CD4-positive, alpha-beta T cell treated with Interleukin-10 for 1 hour (primary cell): ENCODE measurements at regions not wholly inside any gene's neighbourhood (a gene's known extent, or its start where the extent isn't known, plus 50 kb on each side); places are given as distances from the start of the nearest gene placed in this dataset.

ENCODE experiments used
- DNase-seq: peaks from one replicate; pipeline ENCODE4 v3.0.0-alpha.2; 2020

DNA sequence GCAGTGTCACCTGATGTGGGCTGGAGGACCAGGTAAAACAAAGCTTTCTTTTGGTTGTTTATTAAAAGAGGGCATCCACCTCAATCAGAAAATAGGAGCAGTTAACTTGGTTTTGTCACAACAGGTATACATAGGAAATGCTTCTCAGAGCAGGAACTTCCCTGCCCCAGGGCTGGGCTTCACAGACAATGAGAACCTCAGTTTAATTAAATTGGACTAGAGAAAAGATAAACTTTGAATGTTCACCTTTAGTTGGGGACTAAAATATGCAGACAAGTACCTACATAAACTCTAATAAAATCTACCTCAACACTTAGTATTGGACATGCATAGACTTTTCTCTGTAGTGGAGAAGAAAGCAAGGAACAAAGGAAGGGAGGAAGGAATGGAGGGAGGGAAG, 392.0 kb downstream of the ENC1 start:
- DNase-seq, result no peak

DNA sequence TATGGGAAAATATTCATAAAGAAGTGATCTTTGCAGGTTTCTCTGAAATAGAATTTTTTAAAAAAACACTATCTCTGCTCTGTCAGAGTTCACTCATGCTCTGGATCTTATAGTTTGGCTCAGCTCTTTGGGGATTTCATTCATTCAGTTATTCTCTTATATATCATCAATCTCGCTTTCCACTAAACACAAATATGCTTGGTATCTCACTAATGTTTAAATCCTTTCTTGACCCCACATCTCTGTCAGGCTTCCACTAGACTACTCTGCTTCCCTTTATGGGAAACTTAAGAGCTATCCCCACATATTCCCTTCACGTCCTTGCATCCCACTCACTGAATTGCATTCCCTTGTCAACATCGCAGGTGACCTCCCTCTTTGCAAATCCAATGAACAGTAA, 396.1 kb downstream of the ENC1 start:
- no peak for DNase-seq

DNA sequence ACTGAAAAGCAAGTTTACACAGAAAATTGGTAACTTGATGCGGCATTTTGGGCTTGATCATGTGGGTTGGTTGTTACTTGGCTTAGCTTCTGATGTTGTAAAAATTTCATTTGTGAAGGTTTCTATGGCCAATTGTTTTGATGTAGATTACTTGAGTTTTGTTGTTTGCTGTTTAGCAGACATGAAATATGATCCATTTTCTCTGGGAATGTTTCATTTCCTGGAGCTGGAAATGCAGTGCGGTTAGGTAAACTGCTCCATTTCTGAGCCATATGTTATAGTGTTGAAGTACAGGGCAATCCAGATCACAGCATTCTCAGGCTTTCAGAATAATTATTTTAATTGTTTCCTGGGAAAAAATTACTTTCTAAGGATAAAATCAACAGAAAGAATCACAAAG, 396.9 kb downstream of the ENC1 start:
- no peak for DNase-seq

DNA sequence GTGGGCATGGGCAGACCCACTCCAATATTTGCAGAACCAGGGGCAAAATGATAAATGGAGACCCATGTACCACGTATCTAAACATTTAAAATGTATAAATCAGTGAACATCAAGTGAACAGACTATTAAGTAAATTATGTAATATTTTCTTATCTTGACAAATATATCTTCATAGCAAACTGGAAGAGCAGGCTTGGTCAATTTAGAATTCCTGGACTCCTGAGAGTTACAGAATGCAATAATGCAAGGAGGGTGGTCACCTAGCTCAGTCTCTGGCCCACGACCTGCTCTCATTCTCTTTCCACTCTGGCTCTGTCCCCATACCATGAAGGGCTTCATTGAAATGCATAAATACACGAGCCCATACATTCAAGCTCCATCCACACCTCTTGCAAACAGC, 398.0 kb downstream of the ENC1 start:
- no peak for DNase-seq

DNA sequence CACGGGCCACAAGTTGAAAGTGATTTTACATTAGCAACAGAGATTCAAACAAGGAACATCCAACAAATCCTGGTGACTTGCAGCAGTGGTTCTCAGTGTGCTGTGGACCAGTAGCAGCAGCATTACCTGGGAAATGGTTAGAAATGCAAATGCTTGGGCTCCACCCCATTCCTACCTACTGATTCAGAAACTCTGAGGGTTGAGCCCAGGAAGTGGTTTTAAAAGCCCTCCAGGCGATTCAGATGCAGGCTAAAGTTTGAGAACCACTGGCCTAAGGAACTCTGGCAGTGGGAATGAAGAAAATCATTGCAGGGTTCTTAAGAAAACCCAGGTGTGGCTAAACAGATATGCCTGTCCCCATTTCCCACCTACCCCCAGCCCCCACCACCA, 398.8 kb downstream of the ENC1 start:
- DNase-seq, result no peak

DNA sequence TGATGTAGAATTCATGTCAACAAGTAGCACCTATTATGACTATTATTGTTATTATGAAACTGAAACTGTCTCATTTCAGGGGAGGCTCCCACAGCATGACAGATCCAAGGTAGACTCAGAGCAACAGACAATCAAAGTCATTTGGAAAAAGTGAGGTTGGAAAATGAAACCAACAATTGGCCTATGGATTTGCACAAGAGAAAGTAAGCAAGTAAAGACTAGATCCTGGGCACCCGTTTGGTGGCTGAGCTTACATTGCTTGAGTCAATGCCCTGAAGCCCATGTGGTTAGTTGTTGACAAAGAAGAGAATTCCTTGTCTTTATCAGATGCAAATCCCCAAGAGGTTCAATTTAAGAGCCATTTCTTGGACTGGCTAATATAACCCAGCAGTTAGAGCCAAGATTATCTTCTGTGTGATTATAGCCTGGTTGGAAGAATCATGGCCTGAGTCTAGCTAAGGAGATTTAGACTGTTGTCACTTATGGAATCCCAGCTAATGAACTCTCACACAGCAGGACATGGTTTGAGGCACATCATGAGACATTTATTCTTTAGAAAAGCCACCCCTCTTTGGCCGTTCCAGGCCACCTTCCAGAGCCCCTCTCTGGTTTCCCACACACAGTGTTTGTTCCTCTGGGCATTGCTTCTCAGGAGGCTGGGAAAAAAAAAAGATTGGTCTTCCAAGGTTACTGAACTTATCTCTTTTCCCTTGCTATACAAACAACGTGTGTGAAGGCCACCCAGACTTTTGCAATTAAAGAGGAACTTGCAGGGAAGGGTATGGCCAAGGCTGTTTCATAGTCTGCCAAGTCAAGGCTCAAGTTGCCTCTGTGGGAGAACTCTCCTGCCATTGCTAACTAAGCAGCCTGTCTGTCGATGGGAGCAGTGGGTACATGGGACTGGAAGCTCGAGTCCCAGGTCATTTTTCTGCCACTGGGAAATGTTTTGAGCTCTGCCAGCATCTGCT, 399.5 kb downstream of the ENC1 start:
- no peak for DNase-seq

DNA sequence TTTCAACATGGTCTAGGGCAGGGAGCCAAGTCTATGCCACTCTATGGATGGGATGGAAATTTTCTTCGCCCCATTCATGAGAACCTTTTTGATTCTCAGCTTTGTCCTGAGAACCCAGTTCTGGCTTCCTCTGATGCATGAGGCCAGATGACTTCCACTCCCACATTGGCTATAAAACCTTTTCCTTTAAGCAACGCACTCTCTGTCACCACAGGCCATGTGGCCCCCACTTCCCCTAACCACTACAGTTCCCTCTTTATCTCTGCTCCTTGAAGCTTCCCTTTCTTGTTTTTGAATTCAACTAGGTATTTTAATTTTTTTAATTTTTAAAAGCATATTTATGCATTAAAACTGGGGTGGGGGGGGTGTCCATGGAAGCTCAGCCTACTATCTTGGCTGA, 401.3 kb downstream of the ENC1 start:
- peak; percentile 2 for DNase-seq

DNA sequence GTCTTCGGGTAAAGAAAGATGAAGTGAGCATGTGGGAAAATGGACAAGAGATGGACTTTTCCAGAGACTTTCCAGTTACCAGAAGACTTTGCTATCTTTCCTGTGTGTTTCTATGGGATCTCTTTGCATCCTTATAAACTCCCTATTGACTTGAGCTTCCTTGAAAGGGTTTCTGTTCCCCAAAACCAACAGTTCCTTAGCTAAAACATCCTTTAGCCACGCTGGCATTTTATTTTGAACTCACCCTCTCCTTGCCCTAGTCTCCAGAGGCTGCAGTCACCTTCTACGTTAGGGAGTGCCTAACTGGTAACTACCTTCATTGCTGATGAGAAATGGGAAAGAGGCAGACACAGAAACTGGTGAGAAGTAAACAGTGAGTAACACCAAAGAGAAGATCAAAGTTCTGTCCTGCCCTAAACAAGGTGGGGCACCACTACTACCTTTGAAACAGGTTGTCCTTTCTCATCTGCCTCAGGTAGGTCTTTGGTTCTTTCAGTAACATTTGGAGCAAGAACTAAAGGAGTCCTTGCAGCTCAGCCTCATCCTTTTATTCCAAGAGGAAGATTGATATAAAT, 402.9 kb downstream of the ENC1 start:
- no peak for DNase-seq

DNA sequence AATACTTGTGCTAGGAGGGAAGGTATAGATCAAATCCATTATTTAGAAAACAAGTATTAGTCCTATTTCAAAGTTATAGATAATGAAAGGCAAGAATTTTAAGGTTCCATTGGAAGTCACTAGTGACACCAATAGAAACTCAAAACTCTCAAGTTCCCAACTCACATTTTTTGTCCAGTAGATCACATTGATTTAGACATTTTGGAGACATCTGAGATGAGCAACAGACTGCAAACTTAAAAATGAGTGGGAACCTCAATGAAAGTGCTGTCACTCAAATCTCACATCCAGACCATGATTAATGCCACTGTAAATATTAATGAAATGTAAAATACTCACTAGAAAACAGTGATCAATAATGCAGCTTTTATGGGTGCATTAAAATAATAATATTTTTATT, 405.0 kb downstream of the ENC1 start:
- no peak for DNase-seq

DNA sequence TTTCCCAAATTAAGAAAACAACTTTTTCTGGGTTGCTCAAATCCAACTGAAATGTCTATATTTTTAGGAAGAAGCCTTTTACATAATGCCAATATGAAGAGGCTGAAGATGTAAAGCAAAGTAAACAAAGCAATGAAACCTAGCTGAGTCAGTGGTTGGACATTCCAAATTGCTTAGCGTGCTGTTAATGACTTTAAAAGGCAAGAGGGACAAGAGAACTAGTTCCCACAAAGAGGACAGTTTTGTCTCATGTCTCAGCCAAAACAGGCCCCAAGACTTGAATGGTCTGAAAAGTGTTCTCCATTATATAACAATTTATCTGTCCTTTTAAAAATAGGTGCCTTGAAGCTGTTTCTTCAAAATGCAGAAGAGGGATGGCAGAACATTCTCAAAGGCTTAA, 407.0 kb downstream of the ENC1 start:
- DNase-seq, result no peak

DNA sequence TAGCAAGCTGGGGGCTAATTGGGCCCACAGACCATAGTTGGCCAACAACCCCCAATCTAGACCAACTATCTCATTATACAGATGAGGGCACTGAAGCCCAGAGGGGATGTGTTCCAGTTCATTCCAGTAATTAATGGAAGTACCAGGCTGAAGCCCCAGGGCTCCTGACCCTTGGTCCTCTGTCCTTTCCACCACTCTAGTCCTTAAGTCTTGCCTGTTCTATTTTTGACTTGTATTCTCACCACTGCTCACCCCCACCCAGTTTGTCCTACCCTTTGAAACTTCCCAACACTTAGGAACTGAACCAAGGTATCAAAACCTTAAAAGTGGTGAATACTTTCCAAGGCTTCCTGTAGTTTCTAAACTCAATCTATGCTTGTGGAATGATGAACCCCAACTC, 407.4 kb downstream of the ENC1 start:
- DNase-seq, result no peak

DNA sequence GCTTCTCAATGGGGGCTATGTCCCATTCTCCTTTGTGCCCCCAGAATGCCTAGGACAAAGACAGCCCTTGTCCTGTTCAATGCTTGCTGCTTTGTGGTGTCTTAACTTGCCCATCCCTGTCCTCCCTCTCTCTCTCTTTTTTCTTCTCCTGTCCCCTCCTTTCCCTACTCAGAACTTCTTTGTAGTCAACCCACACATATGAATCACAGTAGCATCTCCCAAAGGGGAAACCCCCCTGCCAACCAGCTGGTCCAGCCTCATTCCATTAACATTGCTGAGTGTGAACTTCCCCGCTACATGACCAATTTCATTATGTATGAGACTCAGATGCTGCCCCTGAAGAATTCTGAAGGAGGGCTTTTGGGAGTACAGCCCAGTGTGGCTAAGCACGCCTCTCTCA, 408.3 kb downstream of the ENC1 start:
- no peak for DNase-seq

DNA sequence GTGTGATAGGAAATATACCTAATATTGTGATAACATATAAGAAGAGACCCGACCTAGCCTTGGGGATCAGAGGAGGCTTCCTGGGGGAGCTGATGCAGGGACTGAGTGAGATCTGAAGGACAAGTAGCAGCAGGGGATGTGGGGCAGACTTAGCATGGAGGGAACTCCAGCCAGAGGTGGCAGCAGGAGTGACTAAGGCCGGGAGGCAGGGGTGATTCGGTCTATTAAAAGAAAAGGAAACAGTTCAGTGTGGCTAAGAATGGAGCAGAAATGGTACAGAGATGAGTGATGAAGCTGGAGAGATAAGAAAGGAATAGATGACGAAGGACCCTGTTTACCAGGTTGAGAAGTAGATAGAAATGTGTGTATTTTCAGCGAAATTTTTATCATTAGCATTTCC, 408.8 kb downstream of the ENC1 start:
- no peak for DNase-seq

DNA sequence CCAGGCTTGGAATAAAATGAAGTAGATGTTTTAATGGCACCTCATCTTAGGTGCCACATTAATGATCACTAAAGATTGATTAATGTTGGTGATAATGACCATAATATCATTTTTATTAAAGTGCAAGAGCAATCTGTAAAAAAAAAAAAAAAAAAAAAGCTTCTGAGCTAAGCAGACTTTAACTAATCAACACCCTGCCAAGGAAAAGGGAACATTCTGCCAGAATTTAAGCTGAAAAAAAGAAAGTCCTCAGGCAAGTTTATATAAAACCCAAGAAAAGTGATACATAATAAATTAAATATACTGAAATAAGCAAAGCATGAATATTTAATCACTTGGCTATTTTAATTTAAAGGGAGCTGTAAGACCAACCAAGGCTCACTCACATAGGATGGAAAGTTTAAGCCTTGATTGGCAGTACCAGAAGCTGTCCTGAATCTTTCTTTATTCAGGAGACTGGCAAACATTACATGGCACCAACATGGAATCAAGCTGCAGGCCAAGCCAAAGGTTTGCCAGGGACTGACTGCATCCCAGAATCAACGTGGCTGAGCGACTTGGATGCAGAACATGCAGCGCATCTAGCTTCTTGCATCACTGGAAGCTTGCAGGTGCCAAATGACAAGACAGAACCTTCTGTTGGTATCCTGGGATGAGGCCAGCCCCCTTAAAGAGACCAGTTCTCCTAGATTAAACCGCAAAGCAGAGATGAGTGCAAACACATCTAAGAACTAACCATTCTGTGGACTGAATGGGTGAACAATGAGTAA, 413.6 kb downstream of the ENC1 start:
- DNase-seq, result no peak

DNA sequence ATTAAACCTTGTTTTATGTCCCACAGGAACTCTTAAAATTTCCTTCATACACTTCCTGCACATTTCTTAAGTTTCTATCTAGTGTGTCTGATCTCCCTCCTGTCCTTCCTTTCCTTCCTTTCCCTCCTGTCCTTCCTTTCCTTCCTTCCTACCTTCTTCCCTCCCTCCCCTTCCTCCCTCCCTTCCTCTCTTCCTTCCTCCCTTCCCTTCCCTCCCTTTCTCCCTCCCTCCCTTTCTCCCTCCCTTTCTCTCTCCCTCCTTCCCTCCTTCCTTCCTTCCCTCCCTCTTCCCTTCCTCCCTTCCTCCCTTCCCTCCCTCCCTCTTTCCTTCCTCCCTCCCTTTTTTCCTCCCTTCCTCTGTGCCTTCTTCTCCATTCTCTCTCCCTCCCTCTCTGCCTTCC, 414.9 kb downstream of the ENC1 start:
- DNase-seq, result no peak

DNA sequence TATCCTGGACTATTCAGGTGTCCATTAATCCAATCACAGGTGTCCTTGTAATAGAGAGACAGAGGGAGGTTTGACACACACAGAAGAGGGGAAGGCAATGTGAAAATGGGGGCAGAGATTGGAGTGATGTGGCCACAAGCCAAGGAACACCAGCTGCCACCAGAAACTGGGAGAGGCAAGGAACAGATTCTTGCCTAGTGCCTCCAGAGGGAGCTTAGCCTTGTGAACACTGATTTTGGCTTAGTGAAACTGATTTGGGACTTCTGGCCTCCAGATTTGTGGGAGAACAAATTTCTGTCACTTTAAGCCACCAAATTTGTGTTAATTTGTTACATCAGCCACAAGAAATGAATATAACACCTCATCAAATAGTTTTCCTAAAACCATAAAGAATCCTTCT, 416.2 kb downstream of the ENC1 start:
- no peak for DNase-seq

DNA sequence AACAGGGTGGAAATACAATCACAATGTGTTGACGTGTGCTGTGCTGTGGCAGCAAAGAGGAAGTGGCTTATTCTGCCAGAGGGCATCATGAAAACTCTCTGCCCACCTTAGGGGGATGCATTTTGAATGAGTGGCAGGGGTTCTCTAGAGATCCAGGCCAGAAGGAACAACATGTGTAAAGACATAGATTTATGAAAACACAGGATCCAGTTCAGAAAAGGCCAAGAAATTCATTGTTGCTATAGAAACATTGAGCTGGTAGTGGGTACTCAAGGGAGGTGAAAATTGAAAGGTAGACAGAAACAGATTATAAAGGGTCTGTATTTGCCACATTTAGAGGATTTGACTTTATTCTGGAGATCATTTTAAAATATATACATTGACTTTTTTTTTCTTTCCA, 417.7 kb downstream of the ENC1 start:
- DNase-seq, result no peak

DNA sequence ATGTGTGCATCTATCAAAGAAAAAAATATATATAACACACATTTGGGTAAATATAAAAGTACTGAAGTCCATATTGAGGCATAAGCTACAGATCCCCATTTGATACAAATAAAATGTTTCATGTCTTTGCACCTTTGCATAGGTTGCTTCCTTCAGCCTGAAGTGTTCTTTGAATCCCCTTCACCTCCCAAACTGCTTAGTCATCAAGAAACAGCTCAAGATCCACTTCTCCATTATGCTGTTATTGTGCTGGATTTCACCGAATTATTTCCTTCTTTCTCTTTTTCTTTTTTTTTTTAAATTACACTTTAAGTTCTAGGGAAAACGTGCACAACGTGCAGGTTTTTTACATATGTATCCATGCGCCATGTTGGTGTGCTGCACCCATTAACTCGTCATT, 419.1 kb downstream of the ENC1 start:
- DNase-seq, result no peak

DNA sequence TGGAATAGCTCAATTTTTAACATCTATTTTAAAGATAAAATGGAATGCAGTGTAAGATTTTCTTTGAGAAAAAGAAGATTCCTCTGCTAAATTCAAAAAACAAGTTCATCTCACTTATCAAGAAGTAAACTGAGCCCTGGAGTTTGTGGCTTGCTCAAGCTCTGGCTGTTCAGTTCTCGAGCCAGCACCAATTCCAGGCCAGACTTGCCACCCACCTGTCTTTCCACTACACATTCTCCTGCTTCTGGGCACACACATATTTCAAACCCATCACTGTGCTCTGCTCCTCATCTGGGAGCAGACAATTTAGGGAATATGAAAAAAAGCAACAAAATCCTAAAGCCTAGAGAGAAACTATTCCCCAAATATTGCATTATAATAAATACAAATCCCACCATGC, 424.5 kb downstream of the ENC1 start:
- DNase-seq, result no peak

DNA sequence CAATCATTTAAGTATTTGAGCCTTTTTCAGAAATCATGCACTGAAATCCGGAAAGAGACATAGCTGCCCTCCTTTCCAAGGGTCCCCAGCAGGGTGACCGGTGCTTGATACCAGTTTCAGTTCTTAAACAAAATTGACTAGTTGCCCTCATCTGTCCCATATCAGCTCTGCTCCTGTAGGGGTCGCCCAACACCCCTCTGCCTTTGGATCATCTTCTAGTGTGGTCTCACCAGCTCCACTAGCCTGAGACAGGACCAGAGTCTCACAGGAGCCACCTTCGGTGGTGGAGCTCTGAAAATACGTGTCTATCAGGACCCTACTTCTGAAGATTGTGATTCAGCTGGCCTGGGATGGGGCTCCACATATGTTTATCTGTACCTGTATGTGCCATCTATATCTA, 428.2 kb downstream of the ENC1 start:
- DNase-seq, result peak; percentile 2

DNA sequence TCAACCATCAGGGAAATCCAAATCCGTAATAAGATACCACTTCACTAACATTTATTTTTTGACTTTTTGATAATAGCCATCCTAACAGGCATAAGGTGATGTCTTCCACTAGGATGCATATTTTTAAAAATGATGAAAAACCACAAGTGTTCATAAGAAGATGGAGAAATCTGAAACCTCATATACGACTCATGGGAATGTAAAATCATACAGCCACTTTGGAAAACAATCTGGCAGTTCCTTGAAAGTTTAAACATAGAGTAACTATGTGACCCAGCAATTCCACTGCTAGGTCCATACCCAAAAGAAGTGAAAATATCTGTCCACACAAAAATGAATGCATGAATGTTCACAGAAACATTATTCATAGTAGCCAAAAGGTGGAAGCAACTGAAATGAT, 431.0 kb downstream of the ENC1 start:
- DNase-seq, result no peak

DNA sequence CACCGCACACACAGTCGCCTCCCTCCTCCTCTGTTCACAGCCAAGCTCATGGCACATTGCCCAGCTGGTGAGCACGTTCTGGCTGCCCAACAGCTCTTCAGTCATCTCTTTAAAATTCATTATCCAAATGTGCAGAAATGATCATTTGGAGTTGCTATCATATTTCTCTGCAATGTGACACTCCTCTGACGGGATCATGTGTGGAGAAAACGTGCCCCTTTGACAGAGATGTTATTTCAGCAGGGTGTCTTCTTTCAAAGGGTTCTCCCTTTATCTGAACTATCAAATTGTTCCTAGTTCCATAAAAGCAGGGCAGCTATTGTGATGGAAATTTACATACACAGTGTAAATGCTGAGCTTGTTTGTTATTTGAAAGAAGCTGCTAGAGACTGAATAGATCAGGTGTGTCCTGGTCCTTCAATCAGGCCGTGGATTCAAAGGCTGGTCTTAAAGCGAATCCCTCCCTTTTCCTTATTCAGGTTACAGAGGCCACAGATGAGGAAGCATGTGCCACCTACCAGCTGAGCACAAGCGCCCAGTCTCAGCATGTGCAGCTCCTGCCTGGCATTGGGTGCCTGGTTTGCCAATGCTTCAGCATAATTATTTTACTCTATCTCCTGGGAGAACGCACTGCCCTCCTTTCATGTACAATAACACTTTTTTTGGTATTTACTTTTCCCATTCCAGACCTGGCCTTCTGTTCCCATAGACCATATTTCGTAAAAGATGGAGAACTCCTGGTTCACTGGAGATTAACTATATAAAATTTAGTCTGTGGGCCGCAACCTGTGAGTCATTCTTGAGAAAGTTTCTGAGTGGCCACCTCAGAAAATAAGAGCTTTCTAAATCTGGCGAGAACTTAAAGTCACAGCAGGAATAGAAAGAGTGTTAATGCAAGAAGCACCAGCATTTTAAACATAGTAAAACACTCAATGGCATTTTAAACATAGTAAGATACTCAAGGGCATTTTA, 433.7 kb downstream of the ENC1 start:
- DNase-seq, result no peak
